Common myeloid progenitor, CD34-positive (primary cell): ENCODE measurements at regions not wholly inside any gene's neighbourhood (a gene's known extent, or its start where the extent isn't known, plus 50 kb on each side); places are given as distances from the start of the nearest gene placed in this dataset.

Experiments used
- CTCF ChIA-PET: fragments of 350-600 bp; sonication (Branson Sonifier 250); formaldehyde crosslinking; loops from one replicate; lab custom pipeline; 2021; ENCODE audit warnings: antibody characterized with exemption; lab: Charles Lee
- POLR2A ChIA-PET: fragments of 350-600 bp; sonication (Branson Sonifier 250); formaldehyde crosslinking; loops from one replicate; lab custom pipeline; 2021; ENCODE audit warnings: antibody characterized with exemption; lab: Charles Lee
- DNase-seq, 3 donors: peaks; one replicate each; pipeline versions ENCODE4 v3.0.0 to v3.0.0-alpha.2; 2013
- H3K27ac ChIP-seq, 2 experiments: 1 replicate in 1 of 2; 2 replicates in 1 of 2; pipeline ENCODE4 v1.7.0; 2013; ENCODE audit warnings: inconsistent platforms in 2 of 2, low read length in 2 of 2, mild to moderate bottlenecking in 2 of 2, low read depth in 1 of 2, moderate library complexity in 1 of 2; ENCODE audit not compliant: severe bottlenecking in 2 of 2, insufficient read depth in 1 of 2, poor library complexity in 1 of 2
- H3K27me3 ChIP-seq, 5 experiments: replicated peaks in 2 of 5; 1 replicate in 3 of 5; 2 replicates in 2 of 5; pipeline versions ENCODE4 v1.6.1 to v1.7.0; 2013; ENCODE audit warnings: low read length in 4 of 5, mild to moderate bottlenecking in 2 of 5, moderate library complexity in 2 of 5, inconsistent platforms in 1 of 5; ENCODE audit not compliant: insufficient read depth in 5 of 5, control insufficient read depth in 4 of 5
- H3K36me3 ChIP-seq, 4 experiments: 1 replicate in 2 of 4; 2 replicates in 2 of 4; pipeline versions ENCODE4 v1.6.1 to v1.7.0; 2013; ENCODE audit warnings: low read length in 3 of 4, control low read depth in 1 of 4, mild to moderate bottlenecking in 1 of 4; ENCODE audit not compliant: control insufficient read depth in 4 of 4, insufficient read depth in 4 of 4
- H3K4me1 ChIP-seq, 4 experiments: 1 replicate in 3 of 4; 2 replicates in 1 of 4; pipeline versions ENCODE4 v1.6.1 to v1.7.1; 2013; ENCODE audit warnings: low read length in 3 of 4, mild to moderate bottlenecking in 3 of 4, control low read depth in 1 of 4, inconsistent platforms in 1 of 4, moderate library complexity in 1 of 4; ENCODE audit not compliant: control insufficient read depth in 4 of 4, insufficient read depth in 4 of 4; ENCODE audit errors: control extremely low read depth in 1 of 4
- H3K4me3 ChIP-seq, 7 experiments: 1 replicate in 4 of 7; 2 replicates in 3 of 7; pipeline versions ENCODE4 v1.5.1 to v1.7.0; 2013; ENCODE audit warnings: mild to moderate bottlenecking in 7 of 7, low read length in 6 of 7, moderate library complexity in 6 of 7, inconsistent platforms in 2 of 7, low read depth in 2 of 7, control low read depth in 1 of 7; ENCODE audit not compliant: insufficient read depth in 4 of 7, control insufficient read depth in 1 of 7; ENCODE audit errors: extremely low read depth in 1 of 7
- H3K9me3 ChIP-seq, 5 experiments: 1 replicate in 4 of 5; 2 replicates in 1 of 5; pipeline versions ENCODE4 v1.6.1 to v1.7.1; 2013; ENCODE audit warnings: low read length in 4 of 5, mild to moderate bottlenecking in 2 of 5, inconsistent platforms in 1 of 5, low read depth in 1 of 5, moderate library complexity in 1 of 5; ENCODE audit not compliant: control insufficient read depth in 4 of 5, insufficient read depth in 2 of 5; ENCODE audit errors: control extremely low read depth in 1 of 5
- WGBS: methylation state at CpG from one replicate; pipeline ENCODE4 v1.1.5; 2013; ENCODE audit not compliant: insufficient coverage; 5-methylcytosine and 5-hydroxymethylcytosine counted together

DNA sequence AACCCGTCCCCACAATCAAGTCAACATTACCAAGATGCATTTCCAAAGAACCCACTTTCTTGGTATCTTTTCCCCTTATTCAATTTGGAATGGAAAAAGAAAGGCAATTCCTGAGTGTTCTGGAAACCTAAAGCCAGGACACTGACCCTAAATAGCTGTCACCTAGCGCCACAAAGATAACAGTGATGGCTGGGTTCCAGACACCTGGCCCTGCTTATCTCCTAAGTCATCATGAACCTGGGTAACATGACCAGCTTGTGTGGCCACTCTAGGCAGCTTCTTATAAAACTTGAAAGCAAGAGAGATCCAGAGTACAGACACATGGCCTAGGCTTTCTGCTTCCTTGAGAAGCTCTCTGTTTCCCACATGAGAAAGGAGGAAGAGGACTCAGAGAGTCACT is 95.4 kb downstream of the BOD1L2 start:
- ChIA-PET POLR2A (no interaction called here), CTCF (no interaction called here)
- no peaks in the 10 kb centered on the region for H3K4me1 ChIP-seq
- no peak overlapping the region for H3K4me3 ChIP-seq
- WGBS = 100% methylated on average over 2 of the region's 2 CpGs
- no peak for DNase-seq
- H3K36me3 ChIP-seq = no peaks in the 10 kb centered on the region
- peaks cover 0 to 4% (median 0%) of the 10 kb centered on the region in 5 experiments for H3K27me3 ChIP-seq
- no peaks in the 10 kb centered on the region for H3K9me3 ChIP-seq
- H3K27ac ChIP-seq = no peak overlapping the region

GRCh38 chr18:57243624-57244179 is 96.8 kb downstream of the BOD1L2 start:
- no peaks in the 10 kb centered on the region for H3K4me1 ChIP-seq
- H3K27me3 ChIP-seq = peaks cover 0 to 4% (median 0%) of the 10 kb centered on the region in 5 experiments
- no peak overlapping the region for H3K4me3 ChIP-seq
- no peak for DNase-seq
- no peak overlapping the region for H3K27ac ChIP-seq
- CTCF ChIA-PET = no interaction called here
- no peaks in the 10 kb centered on the region for H3K36me3 ChIP-seq
- POLR2A ChIA-PET = no interaction called here
- H3K9me3 ChIP-seq = no peaks in the 10 kb centered on the region
- WGBS = 96% methylated on average over 4 of the region's 8 CpGs

DNA sequence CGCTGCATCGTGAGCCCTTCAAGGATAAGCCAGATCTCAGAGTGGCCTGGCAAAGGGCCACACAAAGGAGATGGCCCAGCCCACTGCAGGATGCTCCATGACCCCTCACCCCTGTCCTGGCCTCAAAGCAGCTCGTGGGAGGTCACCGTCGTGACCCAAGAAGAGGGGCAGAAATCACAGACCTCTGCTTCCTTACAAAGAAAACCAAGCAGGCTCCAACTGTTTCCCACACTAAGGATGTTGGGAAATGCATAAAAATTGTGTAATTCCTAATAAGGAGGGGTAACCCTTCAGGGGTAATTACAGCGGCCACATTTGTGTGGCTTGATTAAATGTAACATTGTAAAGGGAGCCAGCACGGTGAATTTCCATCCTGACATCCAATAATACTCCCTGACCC is 102.3 kb downstream of the BOD1L2 start:
- no peak overlapping the region for H3K27ac ChIP-seq
- H3K36me3 ChIP-seq = no peaks in the 10 kb centered on the region
- POLR2A ChIA-PET = no interaction called here
- no peaks in the 10 kb centered on the region for H3K4me1 ChIP-seq
- WGBS = 88% methylated on average over 3 of the region's 7 CpGs
- DNase-seq = no peak
- CTCF ChIA-PET = no interaction called here
- H3K27me3 ChIP-seq = no peaks in the 10 kb centered on the region
- peaks cover 0 to 3% (median 0%) of the 10 kb centered on the region in 5 experiments for H3K9me3 ChIP-seq
- no peak overlapping the region for H3K4me3 ChIP-seq

GRCh38 chr18:57249883-57250282 is 102.5 kb upstream of the ST8SIA3 start:
- Histone ChIP-seq H3K36me3 (no peaks in the 10 kb centered on the region), H3K9me3 (peaks cover 0 to 3% (median 0%) of the 10 kb centered on the region in 5 experiments), H3K27me3 (no peaks in the 10 kb centered on the region), H3K27ac (no peak overlapping the region), H3K4me1 (no peaks in the 10 kb centered on the region), H3K4me3 (no peak overlapping the region)
- DNase-seq = no peak
- ChIA-PET CTCF (no interaction called here), POLR2A (no interaction called here)
- 96% methylated on average over 3 of the region's 3 CpGs for WGBS

- Histone ChIP-seq H3K4me3 (no peak overlapping the region), H3K27ac (no peak overlapping the region), H3K9me3 (peaks cover 0 to 3% (median 0%) of the 10 kb centered on the region in 5 experiments), H3K27me3 (no peaks in the 10 kb centered on the region), H3K4me1 (no peaks in the 10 kb centered on the region), H3K36me3 (no peaks in the 10 kb centered on the region)
- CTCF ChIA-PET = no interaction called here
- DNase-seq = no peak
- 96% methylated on average over 3 of the region's 3 CpGs for WGBS
- POLR2A ChIA-PET = no interaction called here
Observed at GRCh38 chr18:57251747-57252146, 100.6 kb upstream of the ST8SIA3 start.

DNA sequence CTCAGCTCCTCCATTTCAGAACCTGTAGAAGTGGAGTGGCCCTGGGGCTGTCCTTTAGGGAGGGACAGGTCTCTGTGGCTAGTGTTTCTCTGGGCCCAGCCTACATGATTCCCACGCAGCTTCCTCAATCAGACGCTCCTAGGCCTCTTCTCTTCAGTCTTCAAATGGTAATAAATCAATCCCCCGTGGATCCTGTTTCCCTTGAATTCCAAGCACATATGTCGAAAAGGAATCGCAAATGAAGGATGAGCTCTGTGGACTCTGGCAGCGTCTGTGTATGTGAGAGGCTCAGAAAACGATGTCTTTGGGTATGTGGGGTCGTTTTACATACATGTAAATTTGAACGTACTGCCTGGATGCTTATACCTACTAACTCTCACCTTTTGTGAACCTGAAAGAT is 98.5 kb upstream of the ST8SIA3 start:
- ChIA-PET CTCF (no interaction called here), POLR2A (no interaction called here)
- no peak overlapping the region for H3K4me3 ChIP-seq
- H3K27me3 ChIP-seq = no peaks in the 10 kb centered on the region
- no peaks in the 10 kb centered on the region for H3K36me3 ChIP-seq
- DNase-seq = no peak
- H3K27ac ChIP-seq = no peak overlapping the region
- no peaks in the 10 kb centered on the region for H3K4me1 ChIP-seq
- WGBS = 56% methylated on average over 3 of the region's 9 CpGs
- H3K9me3 ChIP-seq = peaks cover 0 to 3% (median 0%) of the 10 kb centered on the region in 5 experiments

- DNase-seq = no peak
- ChIA-PET CTCF (no interaction called here), POLR2A (no interaction called here)
- 78% methylated on average over 6 of the region's 6 CpGs for WGBS
- no peaks in the 10 kb centered on the region for H3K27me3 ChIP-seq
- H3K27ac ChIP-seq = no peak overlapping the region
- H3K36me3 ChIP-seq = no peaks in the 10 kb centered on the region
- H3K9me3 ChIP-seq = peaks cover 0 to under 1% (median 0%) of the 10 kb centered on the region in 5 experiments
- no peaks in the 10 kb centered on the region for H3K4me1 ChIP-seq
- H3K4me3 ChIP-seq = no peak overlapping the region
Observed at GRCh38 chr18:57258131-57258777, 94.1 kb upstream of the ST8SIA3 start.
